ENCODE measurements at regions not wholly inside any gene's neighbourhood (a gene's known extent, or its start where the extent isn't known, plus 50 kb on each side); places are given as distances from the start of the nearest gene placed in this dataset.
"Not testable (repeated sequence)": the region's sequence is repeated elsewhere in the genome, so short reads cannot be mapped to it uniquely, and the experiment has no call there.

DNA sequence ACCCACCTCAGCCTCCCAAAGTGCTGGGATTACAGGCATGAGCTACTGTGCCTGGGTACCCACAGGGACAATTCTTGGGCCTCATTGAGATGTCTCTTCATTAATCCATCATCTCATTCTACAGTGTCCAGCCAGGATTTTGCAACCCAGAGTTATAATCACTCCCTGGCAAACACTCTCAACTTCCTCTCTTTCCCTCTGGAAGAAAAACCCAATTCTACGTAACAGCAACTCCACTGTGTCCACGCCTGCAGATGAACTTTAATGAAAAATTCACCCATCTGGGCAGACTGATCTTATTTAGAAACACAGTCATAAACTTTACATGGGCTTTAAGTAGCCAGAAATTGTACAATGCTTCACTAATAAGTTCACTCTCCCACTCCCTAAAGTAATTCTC is 90.1 kb upstream of the ABCC4 start:
- no peak for DNase-seq

- no peak for DNase-seq
These were observed 90.5 kb upstream of the ABCC4 start for GRCh38 chr13:95391785-95392184.

DNA sequence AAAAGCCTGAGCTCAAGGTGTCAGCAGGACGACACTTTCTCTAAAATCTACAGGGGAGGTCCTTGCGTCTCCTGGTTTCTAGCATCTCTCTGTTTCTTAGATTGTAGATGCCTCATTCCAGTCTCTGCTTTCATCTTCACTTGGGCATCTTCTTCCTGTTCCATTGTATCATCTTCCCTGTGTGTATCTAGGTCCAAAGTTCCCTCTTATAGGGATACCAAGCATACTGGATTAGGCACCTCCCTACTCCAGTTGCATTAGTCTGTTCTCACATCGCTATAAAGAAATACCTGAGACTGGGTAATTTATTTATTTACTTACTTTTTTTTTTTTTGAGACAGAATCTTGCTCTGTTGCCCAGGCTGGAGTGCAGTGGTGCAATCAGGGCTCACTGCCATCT is 91.3 kb upstream of the ABCC4 start:
- DNase-seq, result no peak

GRCh38 chr13:95403349-95404140 is 102.3 kb upstream of the ABCC4 start:
- DNase-seq, result no peak

DNA sequence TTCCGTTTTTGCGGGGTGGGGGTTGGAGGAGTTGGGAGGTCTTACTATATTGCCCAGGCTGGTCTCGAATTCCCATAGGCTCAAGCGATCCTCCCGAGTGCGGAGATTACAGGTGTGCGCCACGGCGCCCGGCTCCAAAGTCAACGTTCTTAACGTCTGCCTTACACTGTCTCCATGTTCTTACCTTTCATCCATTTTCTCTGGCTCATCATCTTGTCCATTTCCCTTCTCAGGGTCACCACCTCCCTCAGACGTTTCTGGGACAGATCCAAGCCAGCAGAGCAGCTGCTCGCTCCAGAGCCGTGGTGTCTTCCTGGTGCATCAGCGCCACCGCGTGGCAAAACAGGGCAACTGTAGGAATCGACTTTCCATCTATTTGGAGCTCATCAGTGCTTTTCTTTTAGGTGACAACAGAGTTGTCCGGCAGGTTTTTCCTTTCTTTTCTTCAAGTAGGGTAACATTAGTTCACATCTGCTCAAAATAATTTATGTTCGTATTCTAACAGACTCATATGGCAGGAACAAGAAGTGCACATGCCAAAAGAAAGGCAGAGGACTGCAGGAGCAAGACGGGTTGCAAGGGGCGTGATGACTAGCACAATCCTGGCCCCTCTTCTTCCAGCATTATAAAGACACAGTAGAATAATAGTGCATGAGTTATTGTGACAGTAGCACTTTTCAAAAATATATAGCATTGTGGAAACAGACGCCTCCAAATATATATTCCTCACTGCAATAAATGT is 103.1 kb upstream of the ABCC4 start:
- peak; percentile 75 for DNase-seq

- DNase-seq, result no peak
These were observed 104.9 kb upstream of the ABCC4 start for GRCh38 chr13:95406176-95406575.

GRCh38 chr13:95411428-95412040 is 110.3 kb upstream of the ABCC4 start:
- no peak for DNase-seq

GRCh38 chr13:95418946-95419345 is 117.7 kb upstream of the ABCC4 start:
- DNase-seq, result no peak

- no peak for DNase-seq
These were observed 119.2 kb upstream of the ABCC4 start for GRCh38 chr13:95420501-95420900.

DNA sequence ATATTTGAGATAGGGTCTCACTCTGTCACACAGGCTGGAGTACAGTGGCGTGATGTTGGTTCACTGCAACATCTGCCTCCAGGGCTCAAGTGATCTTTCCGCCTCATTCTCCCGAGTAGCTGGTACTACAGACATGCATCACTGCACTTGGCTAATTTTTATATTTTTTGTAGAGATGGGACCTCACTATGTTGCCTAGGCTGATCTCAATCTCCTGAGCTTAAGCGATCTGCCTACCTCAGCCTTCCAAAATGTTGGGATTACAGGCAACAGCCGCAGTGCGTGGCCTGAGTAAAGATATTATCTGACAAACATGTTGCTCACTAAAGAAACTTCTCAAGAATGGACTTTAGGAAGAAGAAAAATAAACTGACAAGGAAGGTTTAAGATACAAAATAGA is 125.4 kb upstream of the ABCC4 start:
- DNase-seq, result no peak

DNA sequence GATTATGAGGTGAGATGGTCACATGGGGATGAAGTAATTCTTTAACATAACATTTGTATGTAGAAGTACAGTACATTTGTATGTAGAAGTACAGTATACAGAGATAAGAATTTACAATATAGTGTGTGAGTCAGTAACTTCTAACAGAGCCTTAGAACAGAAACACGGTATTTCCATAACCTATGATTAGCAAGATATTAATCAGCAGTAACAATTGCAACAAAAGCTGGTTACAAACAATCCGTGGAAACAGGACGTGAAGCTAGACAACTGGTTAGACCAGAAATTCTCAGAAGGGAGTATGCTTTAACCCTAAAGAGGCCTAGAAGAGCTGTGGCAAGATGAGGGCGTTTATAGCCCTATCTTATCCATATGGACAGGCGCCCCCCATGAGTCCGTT is 122.0 kb upstream of the CLDN10 start:
- not testable (repeated sequence) for DNase-seq

GRCh38 chr13:95432141-95432540 is 120.4 kb upstream of the CLDN10 start:
- no peak for DNase-seq

DNA sequence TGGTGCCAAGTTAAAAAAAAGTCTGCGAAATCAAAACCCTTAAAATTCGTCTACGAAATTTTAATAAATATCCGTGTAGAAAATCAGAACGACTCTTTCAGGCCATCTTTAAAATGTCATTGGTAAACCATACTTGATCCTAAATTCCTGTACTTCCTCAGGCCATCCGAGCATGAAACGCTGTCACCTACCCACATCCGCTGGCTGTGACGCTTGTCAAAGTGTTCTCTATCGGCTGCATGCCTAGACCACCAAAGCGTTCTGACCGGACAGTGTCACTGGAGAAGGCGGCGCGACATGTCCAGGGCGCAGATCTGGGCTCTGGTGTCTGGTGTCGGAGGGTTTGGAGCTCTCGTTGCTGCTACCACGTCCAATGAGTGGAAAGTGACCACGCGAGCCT is 119.0 kb upstream of the CLDN10 start:
- no peak for DNase-seq

DNA sequence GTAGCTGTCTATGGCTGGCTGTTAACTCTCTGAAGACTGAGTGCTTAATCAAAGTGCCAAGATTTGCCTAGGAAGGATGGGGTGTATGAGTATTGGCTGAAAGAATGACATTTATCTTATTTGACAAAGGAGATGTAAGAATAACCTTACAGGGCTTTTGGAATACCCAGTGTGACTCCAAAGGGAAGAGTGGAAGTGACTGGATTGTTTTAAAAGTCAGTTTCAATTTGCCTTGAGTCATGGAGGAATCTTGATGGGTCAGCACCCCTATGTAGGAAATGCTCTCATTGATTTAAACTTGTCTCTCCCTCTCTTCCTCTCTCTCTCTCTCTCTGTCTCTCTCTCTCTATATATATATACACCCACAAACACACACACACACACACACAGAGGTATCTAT is 118.4 kb upstream of the CLDN10 start:
- no peak for DNase-seq

DNA sequence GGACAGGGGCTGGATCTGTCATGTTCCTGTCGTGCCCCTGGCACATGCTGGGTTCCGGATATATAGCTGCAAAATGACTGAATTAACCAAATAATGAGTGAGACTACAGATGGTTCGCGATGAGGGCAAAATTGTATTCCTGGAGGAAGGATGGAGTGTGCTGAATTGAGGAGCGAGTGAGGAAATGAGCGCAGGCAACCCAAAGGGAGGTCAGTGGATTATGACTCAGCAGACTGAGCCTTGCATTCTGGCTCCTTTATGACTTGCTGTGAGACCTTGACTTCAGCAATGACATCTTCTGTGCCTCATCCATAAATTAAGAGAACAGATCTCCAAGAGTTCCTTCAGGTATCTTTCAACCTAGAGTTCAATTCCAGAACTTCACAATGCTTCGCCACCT is 115.0 kb upstream of the CLDN10 start:
- DNase-seq, result no peak

DNA sequence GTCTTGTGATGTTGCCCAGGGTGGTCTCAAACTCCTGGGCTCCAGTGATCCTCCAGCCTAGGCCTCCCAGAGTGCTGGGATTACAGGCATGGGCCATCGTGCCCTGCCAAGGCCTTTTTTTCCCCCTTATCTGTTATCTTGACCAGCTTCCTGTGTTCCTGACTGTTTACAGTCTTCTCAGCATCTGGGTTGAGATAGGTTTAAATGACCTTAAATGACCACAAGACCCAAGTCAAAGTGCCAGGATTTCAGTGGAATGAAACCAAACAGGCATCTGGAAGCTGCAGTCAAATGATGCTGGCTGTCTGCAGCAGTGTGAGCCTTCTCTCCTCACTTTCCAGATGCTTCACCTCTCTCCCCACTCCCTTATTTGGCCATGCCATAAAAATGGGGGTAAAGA is 114.2 kb upstream of the CLDN10 start:
- no peak for DNase-seq

- DNase-seq, result no peak
These were observed 112.0 kb upstream of the CLDN10 start for GRCh38 chr13:95440441-95441088.

GRCh38 chr13:95441326-95441725 is 111.2 kb upstream of the CLDN10 start:
- no peak for DNase-seq

DNA sequence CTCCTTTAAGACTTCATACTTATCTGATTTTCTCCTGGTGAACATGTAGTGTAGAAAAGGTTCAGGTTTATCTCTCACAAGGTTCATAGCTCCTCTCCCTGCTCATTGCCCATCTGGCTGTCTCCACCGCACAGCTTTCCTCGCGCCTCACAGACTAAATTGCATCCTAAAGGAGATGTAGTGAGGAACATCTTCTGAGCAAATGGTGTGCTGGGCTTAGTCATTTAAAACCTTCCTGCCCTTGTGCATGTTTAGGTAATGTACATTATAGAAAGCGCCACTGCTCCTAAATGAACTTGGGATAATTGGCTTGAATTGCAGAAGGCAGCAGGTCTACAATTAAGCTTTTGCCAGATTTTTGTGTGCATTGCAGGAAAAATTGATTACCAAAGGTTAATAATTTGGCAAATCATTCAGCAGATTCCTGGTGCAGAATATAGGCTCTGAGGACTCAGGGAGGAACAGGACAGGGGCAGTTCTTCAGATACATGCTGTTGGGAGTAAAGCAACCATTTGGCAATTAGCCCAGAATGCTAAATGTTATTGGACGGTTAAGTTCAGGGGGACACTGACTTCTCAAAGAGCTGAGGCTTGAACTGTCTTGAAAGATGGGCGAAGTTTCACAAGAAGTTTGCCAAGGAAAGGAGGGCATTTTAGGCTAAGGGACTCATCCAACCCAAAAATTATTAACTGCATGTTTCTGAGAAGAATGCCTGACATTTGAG is 108.4 kb upstream of the CLDN10 start:
- no peak for DNase-seq

GRCh38 chr13:95445131-95445530 is 107.4 kb upstream of the CLDN10 start:
- DNase-seq, result no peak

DNA sequence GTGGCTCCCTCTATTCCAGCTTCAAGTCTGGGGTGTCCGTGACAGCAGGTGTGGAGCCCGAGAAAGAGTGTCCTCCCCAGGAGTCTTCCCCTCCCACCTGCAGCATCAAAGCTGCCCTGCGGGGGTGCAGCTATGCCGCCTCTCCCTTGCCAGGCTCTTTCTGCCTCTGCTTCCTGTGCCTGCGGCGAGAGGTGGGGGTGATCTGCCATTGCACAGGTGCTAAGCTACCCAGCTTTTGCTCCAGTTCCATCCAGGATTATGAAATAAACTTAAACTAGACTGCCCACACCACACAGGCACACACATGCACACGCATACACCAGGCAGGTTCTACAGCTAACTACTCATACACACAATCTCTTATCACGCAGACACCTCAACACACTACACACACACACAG is 104.7 kb upstream of the CLDN10 start:
- DNase-seq, result no peak

GRCh38 chr13:95451656-95452055 is 100.9 kb upstream of the CLDN10 start:
- no peak for DNase-seq

GRCh38 chr13:95452375-95452774 is 100.1 kb upstream of the CLDN10 start:
- DNase-seq, result no peak

Data from stimulated activated CD4-positive, alpha-beta T cell treated with anti-CD3 and anti-CD28 coated beads, Interleukin-1b, Interleukin-23, amount 100 ng/mL, for 48 hours (primary cell).